GM12874 (cell line): ENCODE measurements at regions not wholly inside any gene's neighbourhood (a gene's known extent, or its start where the extent isn't known, plus 50 kb on each side); places are given as distances from the start of the nearest gene placed in this dataset.
A peak's percentile ranks its signal among the peaks of the same experiment; 100 is the strongest.

ENCODE experiments used
- TF ChIP-seq, protein P1 (sequence below): IDR thresholded peaks from 2 replicates; pipeline ENCODE4 v1.5.1; 2011; ENCODE audit warnings: low read depth, mild to moderate bottlenecking, control low read depth, low read length, moderate library complexity; ENCODE audit not compliant: insufficient read depth

DNA sequence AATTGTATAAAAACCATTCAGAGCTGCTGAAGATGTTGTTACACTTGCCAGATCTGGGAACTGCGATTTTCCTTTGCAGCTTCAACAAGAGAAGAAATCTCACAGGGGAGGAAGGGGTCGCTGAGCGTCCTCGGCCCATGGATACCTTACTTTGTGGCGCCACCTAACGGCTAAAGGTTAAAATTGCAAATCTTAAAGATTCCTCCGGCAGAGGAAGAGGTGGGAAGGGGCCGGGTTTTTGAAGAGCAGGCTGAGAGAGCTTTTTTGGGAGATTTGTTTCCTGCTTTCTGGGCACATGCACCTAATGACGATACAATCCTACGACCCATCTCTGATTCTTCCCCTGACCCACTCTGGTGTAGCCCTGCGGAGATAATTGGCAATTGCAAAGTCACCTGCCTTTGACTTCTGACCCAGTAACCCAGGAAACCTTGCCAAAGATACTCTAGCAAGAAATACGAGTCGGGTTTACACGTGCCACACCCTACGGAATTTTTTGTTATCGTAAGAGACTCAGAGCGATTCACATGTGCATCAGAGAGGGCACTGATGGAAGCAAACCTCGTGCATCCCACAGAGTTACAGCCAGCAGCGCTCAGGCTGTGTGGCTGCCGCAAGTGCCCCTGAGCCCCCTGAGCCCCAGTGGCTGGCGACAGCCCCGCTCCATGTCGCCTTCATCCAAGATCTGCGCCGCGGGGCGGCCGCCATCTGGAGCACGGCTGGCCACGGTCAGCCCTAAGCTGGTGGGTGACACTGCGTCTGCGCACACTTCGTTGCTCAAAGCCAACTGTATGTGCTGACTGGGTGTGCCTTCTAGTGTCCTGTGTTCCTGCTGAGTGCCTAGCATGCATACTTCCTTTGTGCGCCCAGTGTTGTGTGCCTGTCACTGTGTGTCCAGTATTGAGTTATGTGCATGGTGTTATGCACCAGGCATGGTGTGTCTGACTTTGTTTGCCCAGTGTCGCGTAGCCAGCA lies 55.2 kb upstream of the CHRNA7 start:
- TF ChIP-seq, protein P1, sequence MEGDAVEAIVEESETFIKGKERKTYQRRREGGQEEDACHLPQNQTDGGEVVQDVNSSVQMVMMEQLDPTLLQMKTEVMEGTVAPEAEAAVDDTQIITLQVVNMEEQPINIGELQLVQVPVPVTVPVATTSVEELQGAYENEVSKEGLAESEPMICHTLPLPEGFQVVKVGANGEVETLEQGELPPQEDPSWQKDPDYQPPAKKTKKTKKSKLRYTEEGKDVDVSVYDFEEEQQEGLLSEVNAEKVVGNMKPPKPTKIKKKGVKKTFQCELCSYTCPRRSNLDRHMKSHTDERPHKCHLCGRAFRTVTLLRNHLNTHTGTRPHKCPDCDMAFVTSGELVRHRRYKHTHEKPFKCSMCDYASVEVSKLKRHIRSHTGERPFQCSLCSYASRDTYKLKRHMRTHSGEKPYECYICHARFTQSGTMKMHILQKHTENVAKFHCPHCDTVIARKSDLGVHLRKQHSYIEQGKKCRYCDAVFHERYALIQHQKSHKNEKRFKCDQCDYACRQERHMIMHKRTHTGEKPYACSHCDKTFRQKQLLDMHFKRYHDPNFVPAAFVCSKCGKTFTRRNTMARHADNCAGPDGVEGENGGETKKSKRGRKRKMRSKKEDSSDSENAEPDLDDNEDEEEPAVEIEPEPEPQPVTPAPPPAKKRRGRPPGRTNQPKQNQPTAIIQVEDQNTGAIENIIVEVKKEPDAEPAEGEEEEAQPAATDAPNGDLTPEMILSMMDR = peak; percentile 60

DNA sequence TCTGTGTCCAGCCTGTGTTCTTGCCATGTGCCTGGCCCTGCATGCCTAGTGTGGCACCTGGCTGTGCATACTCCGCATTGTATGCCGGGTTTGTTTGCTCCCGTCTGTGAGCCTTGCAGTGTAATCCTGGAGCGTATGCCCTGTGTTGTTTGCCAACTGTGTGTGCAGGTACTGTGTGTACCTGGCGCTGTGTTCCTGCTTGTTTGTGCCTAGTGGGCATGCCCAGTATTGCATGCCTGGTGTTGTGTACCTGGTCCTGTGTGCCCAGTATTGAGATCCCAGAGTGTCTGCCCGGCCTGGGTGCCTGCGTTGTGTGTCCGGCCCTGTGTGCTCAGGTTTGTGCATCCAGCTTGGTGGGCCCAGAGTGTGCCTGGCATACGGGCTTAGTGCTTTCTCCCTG lies 54.5 kb upstream of the CHRNA7 start:
- TF ChIP-seq, protein P1 = peak; percentile 31; the same call in 1 of the 2 replicates

DNA sequence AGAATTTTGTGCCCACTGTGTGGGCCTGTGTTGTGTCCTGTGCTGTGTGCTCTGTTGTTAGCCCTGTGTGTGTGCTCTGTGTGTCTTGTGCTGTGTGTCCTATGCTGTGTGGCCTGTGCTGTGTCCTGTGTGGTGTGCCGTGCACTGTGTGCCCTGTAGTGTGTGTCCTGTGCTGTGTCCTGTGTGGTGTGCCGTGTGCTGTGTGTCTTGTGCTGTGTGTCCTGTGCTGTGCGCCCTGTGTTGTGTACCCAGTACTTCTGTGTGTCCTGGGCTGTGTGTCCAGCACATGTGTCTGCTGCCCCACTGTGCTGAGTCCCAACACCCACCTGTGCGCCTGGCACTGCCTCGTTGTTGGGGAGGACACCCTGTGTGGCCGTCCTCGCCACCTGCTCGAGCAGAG lies 53.2 kb upstream of the CHRNA7 start:
- TF ChIP-seq, protein P1 = no peak

DNA sequence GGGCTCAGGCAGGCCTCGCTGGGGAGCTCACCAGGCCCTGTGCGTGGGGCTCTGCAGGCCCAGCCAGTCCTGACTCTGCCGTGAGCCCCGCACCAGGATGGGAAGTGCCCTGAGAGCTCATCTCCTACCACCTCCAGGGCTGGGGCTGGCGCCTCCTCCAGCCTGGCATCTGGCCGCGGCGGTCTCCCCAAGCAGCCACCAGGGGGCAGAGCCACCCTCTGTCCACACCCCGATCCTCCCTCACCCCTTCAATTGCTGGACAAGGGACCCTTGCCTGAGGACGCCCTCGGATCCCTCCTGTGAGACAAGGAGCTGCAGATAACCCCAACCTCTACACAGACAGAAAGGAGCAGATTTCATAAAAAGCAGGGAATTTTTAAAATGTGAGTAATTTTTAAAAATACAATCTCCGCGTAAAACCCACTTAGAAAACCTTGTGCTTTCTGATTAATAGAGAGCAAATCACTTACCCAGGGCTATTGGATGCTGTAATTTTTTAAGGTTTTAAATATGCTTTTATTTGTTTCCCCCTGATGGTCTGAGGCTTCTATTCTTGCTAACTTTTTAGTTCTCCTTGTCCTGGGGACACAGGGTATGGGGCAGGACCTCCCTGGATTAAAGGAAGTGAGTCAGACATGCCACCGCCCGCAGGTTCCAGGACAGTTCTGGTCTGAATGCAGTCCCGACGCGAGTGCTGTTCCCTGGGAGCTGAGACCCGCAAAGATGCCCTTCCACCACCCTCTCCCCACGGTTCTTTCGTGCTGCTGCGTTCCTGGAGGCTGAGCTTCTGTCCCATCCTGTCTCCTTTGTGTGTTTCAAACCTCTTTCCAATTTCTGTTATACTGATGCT lies 52.3 kb upstream of the CHRNA7 start:
- TF ChIP-seq, protein P1 = peak; percentile 91
